ENCODE measurements at regions not wholly inside any gene's neighbourhood (a gene's known extent, or its start where the extent isn't known, plus 50 kb on each side); places are given as distances from the start of the nearest gene placed in this dataset.

- TF ChIP-seq CTCF (conservative IDR thresholded peaks at IDR 0.05; ENCODE audit: low read depth, low read length) (no peak), EZH2 (IDR thresholded peaks at IDR 0.05; ENCODE audit: low read length, unreplicated experiment) (no peak)
These were observed 108.4 kb upstream of the GGTLC1 start for GRCh38 chr20:24096864-24097450.
